HepG2 (cell line): ENCODE measurements at regions not wholly inside any gene's neighbourhood (a gene's known extent, or its start where the extent isn't known, plus 50 kb on each side); places are given as distances from the start of the nearest gene placed in this dataset.

Experiments used
- ATAC-seq: fragments of 200-7000 bp; cut with Tn5 transposase; 3 replicates; pipeline ENCODE4 v1.9.1; 2020; ENCODE audit warnings: mild to moderate bottlenecking, moderate library complexity
- BruUV-seq: library from RNA; stranded (reverse); fragments of 400-500 nt; replicated peaks from 2 replicates; lab custom pipeline; 2021; lab: Mats Ljungman, UMichigan
- CTCF ChIA-PET: fragments of 300-600 bp; formaldehyde crosslinking; extraction: SDS; loops from one replicate; lab custom pipeline; 2021; ENCODE audit warnings: low total read pairs, inconsistent platforms, low intra/inter-chr PET ratio; lab: Yijun Ruan, JAX
- POLR2A ChIA-PET: fragments of 350-600 bp; sonication (Branson Sonifier 250); formaldehyde crosslinking; loops from one replicate; lab custom pipeline; 2020; ENCODE audit warnings: antibody characterized with exemption, inconsistent platforms; lab: Yijun Ruan, JAX
- DNase-seq: peaks from one replicate; pipeline ENCODE4 v3.0.0-alpha.2; 2015; ENCODE audit warnings: low spot score
- FAIRE-seq: peaks from 3 replicates; lab custom pipeline; 2011; peaks lifted over from hg19 to GRCh38; lab: Jason Lieb, UNC
- H2AFZ ChIP-seq: one replicate; pipeline ENCODE4 v1.6.1; 2011; ENCODE audit warnings: low read length, inconsistent platforms
- H3K27ac ChIP-seq: fragments of 300-600 bp; 3 replicates; pipeline ENCODE4 v1.8.0; 2011; ENCODE audit warnings: mixed run types, mild to moderate bottlenecking, mixed read lengths, low read length, inconsistent platforms; ENCODE audit not compliant: insufficient read depth; ENCODE audit errors: extremely low read length
- H3K27me3 ChIP-seq, 2 experiments: fragments of 200-600 bp in 1 of 2; 2 replicates in 1 of 2; 3 replicates in 1 of 2; pipeline versions ENCODE4 v1.6.0 to v1.8.0; 2011; ENCODE audit warnings: low read length in 2 of 2, mild to moderate bottlenecking in 2 of 2, moderate library complexity in 2 of 2, inconsistent platforms in 1 of 2; ENCODE audit not compliant: insufficient read depth in 2 of 2, control insufficient read depth in 1 of 2
- H3K36me3 ChIP-seq, 2 experiments: fragments of 200-600 bp in 1 of 2; replicated peaks in 1 of 2; 2 replicates in 1 of 2; 3 replicates in 1 of 2; pipeline versions ENCODE4 v1.5.1 to v1.8.0; 2011; ENCODE audit warnings: low read length in 2 of 2, inconsistent platforms in 1 of 2; ENCODE audit not compliant: insufficient read depth in 2 of 2, control insufficient read depth in 1 of 2
- H3K4me1 ChIP-seq: 2 replicates; pipeline ENCODE4 v1.5.1; 2012; ENCODE audit warnings: low read length, inconsistent platforms; ENCODE audit not compliant: insufficient read depth
- H3K4me2 ChIP-seq: 2 replicates; pipeline ENCODE4 v1.6.0; 2011; ENCODE audit warnings: low read depth, low read length, inconsistent platforms
- H3K4me3 ChIP-seq, 3 experiments: fragments of 200-600 bp in 1 of 3; sonication (generic), shearing (Covaris generic) in 1 of 3; replicated peaks in 1 of 3; 2 replicates each; pipeline ENCODE4 v1.5.1; 2011 to 2016; ENCODE audit warnings: low read length in 3 of 3, inconsistent platforms in 2 of 3, low read depth in 2 of 3, mild to moderate bottlenecking in 2 of 3, control low read depth in 1 of 3, mixed read lengths in 1 of 3; ENCODE audit not compliant: insufficient read depth in 1 of 3
- H3K79me2 ChIP-seq: one replicate; pipeline ENCODE4 v1.6.1; 2011; ENCODE audit warnings: low read length, inconsistent platforms; ENCODE audit not compliant: insufficient read depth
- H3K9ac ChIP-seq: 2 replicates; pipeline ENCODE4 v1.6.0; 2011; ENCODE audit warnings: mild to moderate bottlenecking, low read depth, low read length, inconsistent platforms; ENCODE audit not compliant: insufficient read depth
- H3K9me3 ChIP-seq: 2 replicates; pipeline ENCODE4 v1.5.1; 2012; ENCODE audit warnings: mild to moderate bottlenecking, low read length
- H4K20me1 ChIP-seq: 2 replicates; pipeline ENCODE4 v1.6.0; 2011; ENCODE audit warnings: inconsistent platforms, mild to moderate bottlenecking, low read length, moderate library complexity; ENCODE audit not compliant: insufficient read depth
- EZH2 ChIP-seq: conservative IDR thresholded peaks from 2 replicates; pipeline ENCODE4 v1.6.1; 2012; ENCODE audit warnings: mild to moderate bottlenecking, low read depth, low read length, moderate library complexity
- FOXJ3 ChIP-seq: sonication (generic); formaldehyde crosslinking; IDR thresholded peaks from 2 replicates; pipeline ENCODE4 v1.4.0; 2020; ENCODE audit warnings: missing genetic modification reagents, mild to moderate bottlenecking, borderline replicate concordance
- FOXO1 ChIP-seq: sonication (generic); formaldehyde crosslinking; IDR thresholded peaks from 2 replicates; pipeline ENCODE4 v1.4.0; 2020; ENCODE audit warnings: missing genetic modification reagents
- ISL2 ChIP-seq: sonication (generic); formaldehyde crosslinking; IDR thresholded peaks from 2 replicates; pipeline ENCODE4 v1.5.0; 2020; ENCODE audit warnings: missing genetic modification reagents
- JUN ChIP-seq: sonication (generic); formaldehyde crosslinking; IDR thresholded peaks from 2 replicates; pipeline ENCODE4 v1.4.0; 2020; ENCODE audit warnings: mild to moderate bottlenecking, missing genetic modification reagents
- NR2F2 ChIP-seq: IDR thresholded peaks from 2 replicates; pipeline ENCODE4 v1.6.1; 2012; ENCODE audit warnings: low read depth, inconsistent platforms, borderline replicate concordance
- PHB2 ChIP-seq: fragments of 450-650 bp; IDR thresholded peaks from 2 replicates; pipeline ENCODE4 v1.6.1; 2018; ENCODE audit not compliant: partially characterized antibody
- TOPORS ChIP-seq: sonication (generic); formaldehyde crosslinking; IDR thresholded peaks from 2 replicates; pipeline ENCODE4 v1.8.0; 2023; ENCODE audit warnings: mild to moderate bottlenecking, missing genetic modification reagents
- ZBTB42 ChIP-seq: sonication (generic); formaldehyde crosslinking; IDR thresholded peaks from 2 replicates; pipeline ENCODE4 v1.5.0; 2020; ENCODE audit warnings: mild to moderate bottlenecking, missing genetic modification reagents
- ZFP36 ChIP-seq: fragments of 150-350 bp; IDR thresholded peaks from 2 replicates; pipeline ENCODE4 v1.6.1; 2018; ENCODE audit warnings: borderline replicate concordance, low read length, low read depth; ENCODE audit not compliant: partially characterized antibody
- ZNF326 ChIP-seq: sonication (generic); formaldehyde crosslinking; IDR thresholded peaks from 2 replicates; pipeline ENCODE4 v1.4.0; 2020; ENCODE audit warnings: missing genetic modification reagents, borderline replicate concordance
- ZNF746 ChIP-seq: sonication (generic); formaldehyde crosslinking; IDR thresholded peaks from 2 replicates; pipeline ENCODE4 v1.8.0; 2022; ENCODE audit warnings: mild to moderate bottlenecking, missing genetic modification reagents
- ZNF883 ChIP-seq: sonication (generic); formaldehyde crosslinking; IDR thresholded peaks from 2 replicates; pipeline ENCODE4 v1.5.1; 2020; ENCODE audit warnings: mild to moderate bottlenecking, missing genetic modification reagents; ENCODE audit errors: not compliant biosample characterization
- WGBS: methylation state at CpG from one replicate; pipeline ENCODE4 v1.1.6; 2017; ENCODE audit warnings: low lambda C conversion rate; 5-methylcytosine and 5-hydroxymethylcytosine counted together
- in situ Hi-C: cut with HindIII; loops from 2 replicates; pipeline ENCODE4 v1.10.0; 2017; ENCODE audit warnings: low pct_unique_long_range_greater_than_20kb; ENCODE audit not compliant: extremely low pct_ligation_motif_present
- intact Hi-C: fragments of 100-400 bp; cut with micrococcal nuclease; formaldehyde crosslinking; loops from one replicate; pipeline ENCODE4 v1.10.0; 2022; ENCODE audit not compliant: unreplicated experiment
- TF ChIP-seq, protein P1 (sequence below): IDR thresholded peaks from 2 replicates; pipeline ENCODE4 v1.6.1; 2016; ENCODE audit warnings: low read depth

DNA sequence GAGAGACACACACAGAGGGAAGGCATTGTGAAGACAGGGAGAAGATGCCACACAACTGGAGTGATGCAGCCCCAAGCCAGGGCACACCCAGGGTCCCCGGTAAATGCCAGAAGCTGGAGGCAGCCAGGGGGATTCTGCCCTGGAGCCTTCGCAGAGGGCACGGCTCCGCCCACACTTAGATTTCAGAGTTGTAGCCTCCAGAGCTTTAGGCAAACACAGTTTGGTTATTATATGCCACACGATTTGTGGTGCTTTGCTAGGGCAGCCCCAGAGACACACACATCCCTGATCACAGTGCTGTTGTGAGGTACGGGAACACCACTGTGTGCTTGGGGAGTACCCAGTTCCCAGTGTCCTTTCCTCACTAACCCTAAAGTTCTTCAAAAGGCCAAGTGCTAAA is 280.6 kb downstream of the SMOC2 start:
- WGBS: 17% methylated on average over 4 of the region's 6 CpGs
- no peak for TF ChIP-seq FOXJ3
- no peak for TF ChIP-seq ZFP36
- TF ChIP-seq, protein P1, sequence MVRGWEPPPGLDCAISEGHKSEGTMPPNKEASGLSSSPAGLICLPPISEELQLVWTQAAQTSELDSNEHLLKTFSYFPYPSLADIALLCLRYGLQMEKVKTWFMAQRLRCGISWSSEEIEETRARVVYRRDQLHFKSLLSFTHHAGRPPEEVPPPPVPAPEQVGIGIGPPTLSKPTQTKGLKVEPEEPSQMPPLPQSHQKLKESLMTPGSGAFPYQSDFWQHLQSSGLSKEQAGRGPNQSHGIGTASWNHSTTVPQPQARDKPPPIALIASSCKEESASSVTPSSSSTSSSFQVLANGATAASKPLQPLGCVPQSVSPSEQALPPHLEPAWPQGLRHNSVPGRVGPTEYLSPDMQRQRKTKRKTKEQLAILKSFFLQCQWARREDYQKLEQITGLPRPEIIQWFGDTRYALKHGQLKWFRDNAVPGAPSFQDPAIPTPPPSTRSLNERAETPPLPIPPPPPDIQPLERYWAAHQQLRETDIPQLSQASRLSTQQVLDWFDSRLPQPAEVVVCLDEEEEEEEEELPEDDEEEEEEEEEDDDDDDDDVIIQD (CRISPR knock-in tag): no peak
- no peak for TF ChIP-seq JUN (CRISPR knock-in tag)
- TF ChIP-seq ISL2: no peak
- no peak for TF ChIP-seq TOPORS
- no peak for TF ChIP-seq ZBTB42 (CRISPR knock-in tag)
- no peak for TF ChIP-seq ZNF746 (CRISPR knock-in tag)
- no peak for TF ChIP-seq NR2F2
- TF ChIP-seq PHB2: no peak
- no peak for TF ChIP-seq ZNF883 (CRISPR knock-in tag)
- TF ChIP-seq EZH2: no peak
- no peak for TF ChIP-seq ZNF326
- TF ChIP-seq FOXO1 (CRISPR knock-in tag): no peak
- no peak for FAIRE-seq
- H3K36me3 ChIP-seq: no peaks in the 10 kb centered on the region
- intact Hi-C loops (no loop called here), in situ Hi-C loops (no loop called here)
- H3K27me3 ChIP-seq: peaks cover 3 to 43% of the 10 kb centered on the region in 2 experiments; a peak in 4 of 5 replicates
- H4K20me1 ChIP-seq: no peaks in the 10 kb centered on the region
- peaks cover 8% of the 10 kb centered on the region; the same call in 1 of the 2 replicates for H3K9me3 ChIP-seq
- DNase-seq: no peak
- no peak for ATAC-seq
- no peak overlapping the region for H3K4me3 ChIP-seq
- ChIA-PET POLR2A (no interaction called here), CTCF (no interaction called here)
- no peaks in the 10 kb centered on the region for H3K79me2 ChIP-seq
- no peak overlapping the region for H2AFZ ChIP-seq
- H3K9ac ChIP-seq: no peak overlapping the region
- BruUV-seq: no TSS peak
- H3K27ac ChIP-seq: no peak overlapping the region
- H3K4me2 ChIP-seq: no peak overlapping the region
- H3K4me1 ChIP-seq: no peaks in the 10 kb centered on the region
